IMR-90 (cell line): ENCODE measurements at regions not wholly inside any gene's neighbourhood (a gene's known extent, or its start where the extent isn't known, plus 50 kb on each side); places are given as distances from the start of the nearest gene placed in this dataset.

Experiments
- BHLHE40 ChIP-seq: fragments of 150-350 bp; IDR thresholded peaks from 2 replicates; pipeline ENCODE4 v1.6.1; 2016; ENCODE audit warnings: mild to moderate bottlenecking, low read depth, low read length
- CHD1 ChIP-seq: IDR thresholded peaks from 2 replicates; pipeline ENCODE4 v1.6.1; 2012; ENCODE audit warnings: low read depth, low read length, improper control_type of control experiment
- CTCF ChIP-seq: conservative IDR thresholded peaks from 2 replicates; pipeline ENCODE4 v1.5.1; 2012; ENCODE audit warnings: mild to moderate bottlenecking, low read depth, low read length, improper control_type of control experiment
- FOS ChIP-seq: fragments of 150-350 bp; IDR thresholded peaks from 2 replicates; pipeline ENCODE4 v1.6.1; 2016; ENCODE audit warnings: low read depth, low read length
- MXI1 ChIP-seq: IDR thresholded peaks from 2 replicates; pipeline ENCODE4 v1.6.1; 2012; ENCODE audit warnings: low read depth, mild to moderate bottlenecking, low read length, moderate library complexity, borderline replicate concordance
- NFE2L2 ChIP-seq: fragments of 150-350 bp; IDR thresholded peaks from 2 replicates; pipeline ENCODE4 v1.6.1; 2016; ENCODE audit warnings: low read depth, mild to moderate bottlenecking, low read length
- POLR2A ChIP-seq: IDR thresholded peaks from 2 replicates; pipeline ENCODE4 v1.6.1; 2012; ENCODE audit warnings: mild to moderate bottlenecking, low read depth, low read length
- RAD21 ChIP-seq: IDR thresholded peaks from 2 replicates; pipeline ENCODE4 v1.6.1; 2012; ENCODE audit warnings: low read length, improper control_type of control experiment
- RCOR1 ChIP-seq: IDR thresholded peaks from 2 replicates; pipeline ENCODE4 v1.6.1; 2012; ENCODE audit warnings: mild to moderate bottlenecking, low read length, improper control_type of control experiment; ENCODE audit not compliant: insufficient replicate concordance
- RFX5 ChIP-seq: IDR thresholded peaks from 2 replicates; pipeline ENCODE4 v1.8.0; 2012; ENCODE audit warnings: low read depth, mild to moderate bottlenecking, low read length, moderate library complexity
- SMC3 ChIP-seq: fragments of 150-350 bp; IDR thresholded peaks from 2 replicates; pipeline ENCODE4 v1.6.1; 2016; ENCODE audit warnings: low read depth, mild to moderate bottlenecking, antibody characterized with exemption, low read length, moderate library complexity
- TF ChIP-seq, protein P1 (sequence below): fragments of 150-350 bp; IDR thresholded peaks from 2 replicates; pipeline ENCODE4 v1.6.1; 2017; ENCODE audit warnings: mild to moderate bottlenecking, antibody characterized with exemption, low read length, low read depth

DNA sequence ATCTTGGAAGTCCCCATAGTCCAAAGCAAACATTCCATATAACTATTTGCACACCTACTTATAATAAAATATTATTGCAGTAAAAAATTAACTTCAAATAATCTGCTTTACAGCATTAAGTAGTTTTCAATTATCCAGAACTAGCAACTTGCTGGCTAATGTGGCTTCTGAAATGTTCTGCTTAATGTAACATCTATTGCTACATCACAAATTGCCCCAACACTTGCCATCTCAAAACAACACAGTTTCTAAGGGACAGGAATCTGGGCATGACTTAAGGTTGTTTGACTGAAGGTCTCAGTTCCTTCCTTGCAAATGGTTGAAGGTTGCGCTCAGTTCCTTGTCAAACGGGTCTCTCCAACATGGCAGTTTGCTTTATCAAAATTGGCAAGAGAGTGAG, 378.5 kb upstream of the SEMA3C start:
- TF ChIP-seq MXI1 (no peak), CTCF (no peak), RAD21 (no peak), BHLHE40 (no peak), CHD1 (no peak), SMC3 (no peak), FOS (no peak), POLR2A (no peak), RFX5 (no peak), RCOR1 (no peak), NFE2L2 (no peak)
- TF ChIP-seq, protein P1, sequence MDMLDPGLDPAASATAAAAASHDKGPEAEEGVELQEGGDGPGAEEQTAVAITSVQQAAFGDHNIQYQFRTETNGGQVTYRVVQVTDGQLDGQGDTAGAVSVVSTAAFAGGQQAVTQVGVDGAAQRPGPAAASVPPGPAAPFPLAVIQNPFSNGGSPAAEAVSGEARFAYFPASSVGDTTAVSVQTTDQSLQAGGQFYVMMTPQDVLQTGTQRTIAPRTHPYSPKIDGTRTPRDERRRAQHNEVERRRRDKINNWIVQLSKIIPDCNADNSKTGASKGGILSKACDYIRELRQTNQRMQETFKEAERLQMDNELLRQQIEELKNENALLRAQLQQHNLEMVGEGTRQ: no peak
